GM19328 (cell line): ENCODE measurements at regions not wholly inside any gene's neighbourhood (a gene's known extent, or its start where the extent isn't known, plus 50 kb on each side); places are given as distances from the start of the nearest gene placed in this dataset.

Experiments
- ATAC-seq: cut with Tn5 transposase; IDR thresholded peaks from one replicate; pipeline ENCODE4 v1.9.1; 2021; ENCODE audit warnings: mild to moderate bottlenecking, moderate library complexity; ENCODE audit not compliant: unreplicated experiment

DNA sequence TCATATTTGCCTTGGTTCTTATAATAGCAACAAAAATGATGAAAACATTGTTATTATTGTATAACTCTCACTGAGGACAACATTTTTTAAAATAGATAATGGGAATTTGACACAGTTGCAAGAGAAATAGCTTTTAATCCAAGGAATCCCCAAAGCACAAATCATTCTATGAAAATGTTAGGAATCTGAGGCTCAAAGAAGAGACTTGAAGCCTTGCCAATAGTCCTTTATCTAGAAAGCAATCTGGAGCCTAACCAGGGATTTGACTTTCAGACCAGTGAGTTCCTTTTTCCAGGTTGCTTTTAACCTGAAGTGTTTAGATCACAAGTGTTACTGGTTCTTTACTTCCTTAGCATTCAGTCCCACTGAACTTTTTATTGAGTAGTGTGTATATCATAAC lies 574.5 kb upstream of the ZEB2 start:
- no peak for ATAC-seq

DNA sequence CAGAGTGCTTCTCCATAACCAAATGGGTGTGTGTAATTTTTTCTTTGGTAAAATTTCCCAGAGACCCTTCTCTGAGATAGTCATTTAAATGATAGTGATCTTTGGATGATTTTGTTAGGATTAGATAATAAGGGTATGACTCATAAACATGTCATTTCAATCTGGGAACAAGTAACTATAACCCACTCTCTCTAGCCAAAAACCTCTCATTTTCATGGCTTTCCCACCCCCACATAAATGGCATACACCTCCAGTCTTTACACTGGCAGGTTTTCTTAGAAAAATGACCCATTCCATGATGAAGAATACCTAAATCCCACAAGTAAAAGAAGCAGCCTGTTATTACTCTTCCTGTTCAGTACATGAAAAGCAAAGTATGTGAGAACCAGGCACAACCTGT lies 572.0 kb upstream of the ZEB2 start:
- no peak for ATAC-seq

DNA sequence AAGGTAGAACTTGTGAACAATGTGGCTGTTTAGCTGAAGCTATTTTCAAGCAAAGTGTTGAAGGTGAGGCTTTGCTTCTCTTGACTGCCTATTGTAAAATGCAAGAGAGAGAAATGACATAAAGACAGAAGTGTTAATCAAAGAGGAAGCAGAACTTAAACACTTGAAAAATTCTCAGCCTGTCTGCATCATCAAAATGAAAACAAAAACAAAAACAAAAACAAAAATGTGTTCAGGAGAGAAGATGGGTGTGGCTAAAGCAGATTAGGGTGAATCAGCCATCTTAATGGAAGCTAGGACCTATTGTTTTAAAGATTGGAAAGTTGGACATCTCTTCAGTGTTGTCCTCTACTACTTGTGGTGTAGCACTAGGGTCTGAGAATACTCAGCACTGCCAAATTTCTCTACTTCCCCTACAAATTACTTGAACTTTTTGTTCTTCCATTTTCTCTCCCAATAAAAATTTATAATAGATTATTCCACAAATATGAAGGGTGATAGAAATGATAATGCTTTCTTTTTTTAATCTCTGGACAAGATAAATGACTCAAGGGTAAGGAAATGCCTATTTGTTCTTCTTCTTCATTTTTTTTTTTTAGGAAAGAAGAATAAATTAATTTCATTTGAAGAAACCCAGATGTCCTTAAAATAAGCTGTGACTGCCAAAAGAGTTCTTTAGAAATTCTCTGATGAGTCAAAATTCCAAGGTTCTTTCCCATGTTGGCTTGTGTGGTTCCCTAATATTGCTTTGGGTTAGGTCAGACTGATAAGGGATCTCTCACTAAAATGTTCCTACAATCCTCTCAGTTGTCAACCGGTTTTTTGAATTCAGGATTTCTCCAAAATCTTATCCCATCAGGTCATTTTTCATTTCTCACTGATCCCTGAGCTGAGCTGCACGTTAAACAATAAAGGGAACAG lies 571.2 kb upstream of the ZEB2 start:
- no peak for ATAC-seq

DNA sequence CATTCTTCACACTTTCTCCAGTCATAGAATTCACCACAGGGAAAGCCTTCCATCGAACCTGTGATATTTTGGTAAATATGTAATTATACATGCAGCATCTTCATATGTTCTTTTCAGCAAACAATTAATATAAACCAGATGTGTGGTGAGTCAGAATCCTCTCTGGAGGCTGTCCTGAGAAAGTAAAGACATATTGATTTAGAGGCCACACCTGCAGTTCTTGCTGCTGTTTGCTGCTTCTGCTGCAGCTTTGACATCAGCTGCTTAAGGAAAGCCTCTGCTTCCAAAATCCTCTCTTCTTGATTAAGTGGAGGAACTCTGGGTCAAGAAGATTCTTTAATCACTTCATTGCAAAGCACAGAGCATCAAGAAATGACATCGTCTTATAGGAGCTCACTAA lies 568.8 kb upstream of the ZEB2 start:
- ATAC-seq = no peak

DNA sequence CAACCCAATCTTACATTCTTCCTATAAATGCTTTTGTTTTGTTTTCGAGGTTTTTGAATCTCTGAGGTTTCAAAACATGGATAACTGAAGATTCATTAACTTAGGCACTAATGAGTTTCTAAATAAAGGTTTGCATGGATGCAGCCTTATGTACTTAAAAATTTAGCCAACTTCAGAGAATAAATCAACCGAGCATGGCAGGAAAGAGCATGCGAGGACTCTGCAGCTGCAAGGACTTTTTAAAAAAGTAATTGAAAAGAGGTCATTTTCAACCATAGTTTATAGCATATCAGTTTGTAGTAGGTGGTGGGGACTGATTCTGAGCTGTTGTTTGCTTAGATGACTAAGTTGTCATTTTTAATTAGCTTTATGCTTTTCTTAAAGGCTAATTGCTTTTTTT lies 567.0 kb upstream of the ZEB2 start:
- no peak for ATAC-seq

DNA sequence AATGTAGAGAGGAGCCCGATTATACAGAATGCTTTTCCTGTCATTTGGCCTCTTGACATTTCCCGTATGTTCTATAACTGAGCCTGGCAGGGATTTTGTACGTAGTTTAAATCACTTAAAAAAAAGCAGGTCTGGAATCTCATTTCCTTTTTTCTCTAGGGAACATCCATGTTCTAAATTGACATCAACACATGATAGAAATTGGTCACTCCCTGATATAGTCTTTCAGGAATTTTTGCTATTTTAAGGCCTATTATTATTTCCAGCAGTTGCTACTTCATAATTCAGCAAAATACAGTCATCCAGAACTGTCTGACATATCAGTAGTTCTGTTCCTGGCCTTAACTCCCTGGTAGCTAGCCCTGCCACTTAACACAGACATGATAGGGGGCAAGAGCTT lies 565.7 kb upstream of the ZEB2 start:
- no peak for ATAC-seq

DNA sequence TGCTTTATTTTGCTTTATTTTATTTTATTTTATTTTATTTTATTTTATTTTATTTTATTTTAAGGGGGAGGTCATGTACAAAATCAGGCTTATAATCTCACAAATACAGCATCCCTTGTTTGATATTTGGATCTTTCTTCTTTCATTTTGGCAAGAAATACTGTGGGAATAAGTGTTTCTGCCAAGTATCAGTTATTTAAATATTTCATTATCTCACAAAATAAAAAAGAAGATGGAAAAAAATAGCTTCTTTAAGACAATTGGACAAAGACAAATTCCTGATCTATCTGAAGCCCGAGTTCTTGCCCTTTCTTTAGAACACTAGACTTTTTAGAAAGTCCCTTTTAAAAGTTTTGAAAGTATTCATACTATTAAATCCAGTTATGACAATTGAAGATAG lies 560.5 kb upstream of the ZEB2 start:
- no peak for ATAC-seq

DNA sequence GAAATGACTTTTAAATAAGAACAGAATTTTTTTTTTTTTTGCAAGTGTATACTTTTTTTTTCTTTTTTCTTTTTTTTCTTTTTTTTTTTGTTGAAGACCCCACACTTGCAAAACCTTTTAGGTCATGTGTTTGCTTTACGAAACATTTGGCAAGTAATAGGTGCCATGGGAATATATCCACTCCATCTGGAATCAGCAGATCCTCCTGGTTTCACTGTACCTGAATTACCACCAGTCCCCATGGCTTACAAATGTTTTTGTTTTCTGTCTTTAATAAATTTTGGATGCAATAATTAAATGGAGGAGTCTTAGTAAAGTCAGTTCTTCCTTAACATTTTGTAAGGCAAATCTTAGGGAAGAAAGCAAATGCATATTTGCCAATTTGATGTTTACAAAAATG lies 559.7 kb upstream of the ZEB2 start:
- no peak for ATAC-seq

DNA sequence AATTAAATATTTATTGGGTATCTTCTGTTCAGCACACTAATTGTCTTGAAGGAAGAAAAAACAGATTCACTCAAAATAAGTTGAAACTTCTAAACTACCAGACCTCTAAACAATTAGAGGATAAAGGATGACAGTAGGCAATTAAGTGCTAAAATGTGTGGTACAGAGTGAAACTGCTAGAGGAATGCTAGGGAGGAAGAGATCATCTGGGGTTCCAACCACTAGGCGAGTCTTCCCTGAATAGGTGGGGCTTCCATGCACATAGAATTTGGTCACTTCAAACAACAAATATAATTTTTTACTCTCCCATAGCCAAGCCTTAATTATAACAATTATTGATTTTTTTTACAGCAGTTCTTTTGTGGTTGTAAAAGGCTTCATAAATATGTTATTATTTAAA lies 559.0 kb upstream of the ZEB2 start:
- no peak for ATAC-seq

DNA sequence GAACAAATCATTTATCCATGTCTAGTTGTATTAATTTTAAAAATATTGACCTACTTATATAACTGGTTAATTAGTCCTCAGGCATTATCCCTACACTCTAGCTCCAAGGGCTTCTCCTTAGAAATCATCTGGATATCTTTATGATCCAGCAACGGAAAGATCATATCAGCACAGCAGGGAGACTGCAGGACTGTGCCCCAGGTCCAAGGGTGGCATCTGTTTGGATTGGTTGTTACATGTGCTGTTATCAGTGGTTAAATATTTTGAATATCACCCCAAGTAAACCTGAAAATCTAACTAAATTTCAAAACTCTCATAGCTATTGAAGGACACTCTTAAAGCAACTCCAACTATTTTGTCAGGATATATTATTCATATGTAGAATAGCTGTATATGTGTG lies 556.2 kb upstream of the ZEB2 start:
- no peak for ATAC-seq

DNA sequence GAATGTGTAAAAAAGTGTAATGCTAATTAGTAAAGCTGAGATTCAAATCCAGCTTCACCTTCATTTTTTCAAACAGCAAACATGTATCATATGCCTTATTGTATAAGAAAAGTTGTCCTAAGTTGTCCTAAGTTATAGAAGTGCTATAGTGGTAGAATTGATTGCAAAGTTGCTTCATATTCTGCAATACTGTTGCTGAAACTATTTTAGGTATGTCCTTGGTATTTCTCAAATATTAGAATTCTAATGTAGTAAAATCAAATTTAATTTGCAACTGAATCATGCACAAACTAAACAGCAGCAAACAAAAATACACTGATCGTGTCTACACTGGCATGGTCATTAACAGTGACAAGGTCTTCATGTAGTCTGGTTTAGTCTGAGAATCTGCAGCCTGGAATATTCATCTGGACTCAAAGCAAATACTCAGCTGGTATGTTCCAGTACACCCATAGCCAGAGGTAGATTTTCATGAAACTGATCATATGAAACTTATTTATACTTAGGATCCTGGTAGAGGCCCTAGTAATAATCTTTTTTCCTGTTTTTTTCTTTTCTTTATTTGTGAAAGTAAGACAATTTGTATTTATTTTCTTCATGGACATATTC lies 555.6 kb upstream of the ZEB2 start:
- ATAC-seq = no peak

DNA sequence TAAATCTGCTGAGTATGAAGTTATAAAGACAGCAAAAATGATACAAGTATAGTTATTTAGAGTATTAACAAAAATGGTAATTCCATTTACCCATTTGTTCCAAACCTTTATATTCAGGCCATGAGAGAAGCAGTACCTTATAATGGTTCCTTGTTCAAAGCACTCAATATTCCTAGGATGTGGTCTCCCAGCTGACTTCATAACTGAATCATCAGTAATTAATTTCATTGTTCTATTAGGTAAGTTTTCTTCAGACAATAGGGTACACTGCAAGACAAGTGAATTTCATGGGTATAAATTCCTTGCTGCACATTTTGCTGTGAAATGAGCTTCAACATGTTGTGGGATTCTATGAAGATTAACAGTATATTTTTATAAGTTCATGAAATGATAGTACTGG lies 550.8 kb upstream of the ZEB2 start:
- ATAC-seq = no peak

DNA sequence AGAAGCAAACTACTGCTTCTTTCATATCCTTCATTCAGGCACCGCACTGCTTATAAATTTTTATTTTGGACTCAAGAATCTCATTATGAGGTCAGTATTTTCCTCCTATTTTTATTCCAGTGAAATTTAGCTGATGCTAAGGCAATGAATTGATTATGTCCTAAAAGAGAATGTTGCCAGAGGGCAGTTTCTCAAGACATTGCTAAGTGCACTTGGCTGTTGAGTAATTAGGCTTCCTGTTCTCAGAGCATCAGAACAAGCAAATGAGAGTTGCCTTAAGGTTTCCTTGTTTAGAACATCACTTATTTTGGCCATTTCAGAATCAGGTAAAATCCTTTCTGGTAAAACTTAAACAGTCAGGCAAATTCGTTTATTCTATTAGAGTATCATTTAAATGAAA lies 548.6 kb upstream of the ZEB2 start:
- ATAC-seq = no peak

DNA sequence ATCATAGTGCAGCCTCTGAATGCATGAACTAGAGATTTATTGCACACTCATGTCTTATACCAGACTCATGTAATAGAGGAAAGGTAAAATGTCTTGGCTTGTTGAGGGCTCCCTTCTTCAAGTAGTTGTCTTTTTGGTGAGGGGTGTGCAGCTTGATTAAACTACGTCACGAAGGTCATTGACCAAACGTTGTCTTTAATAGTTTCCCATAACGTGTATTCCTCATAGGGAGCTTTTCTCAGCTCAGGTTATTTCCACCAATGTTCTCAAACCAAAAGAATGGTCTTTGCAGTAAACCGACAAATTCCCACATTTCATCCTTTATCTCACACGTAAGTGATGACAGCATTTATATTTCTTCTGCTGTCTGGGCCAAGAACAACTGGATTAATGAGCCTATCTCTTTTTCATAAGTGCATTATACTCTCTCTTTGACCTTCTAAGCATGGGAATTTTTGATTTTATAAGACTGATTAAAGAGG lies 547.7 kb upstream of the ZEB2 start:
- ATAC-seq = no peak

DNA sequence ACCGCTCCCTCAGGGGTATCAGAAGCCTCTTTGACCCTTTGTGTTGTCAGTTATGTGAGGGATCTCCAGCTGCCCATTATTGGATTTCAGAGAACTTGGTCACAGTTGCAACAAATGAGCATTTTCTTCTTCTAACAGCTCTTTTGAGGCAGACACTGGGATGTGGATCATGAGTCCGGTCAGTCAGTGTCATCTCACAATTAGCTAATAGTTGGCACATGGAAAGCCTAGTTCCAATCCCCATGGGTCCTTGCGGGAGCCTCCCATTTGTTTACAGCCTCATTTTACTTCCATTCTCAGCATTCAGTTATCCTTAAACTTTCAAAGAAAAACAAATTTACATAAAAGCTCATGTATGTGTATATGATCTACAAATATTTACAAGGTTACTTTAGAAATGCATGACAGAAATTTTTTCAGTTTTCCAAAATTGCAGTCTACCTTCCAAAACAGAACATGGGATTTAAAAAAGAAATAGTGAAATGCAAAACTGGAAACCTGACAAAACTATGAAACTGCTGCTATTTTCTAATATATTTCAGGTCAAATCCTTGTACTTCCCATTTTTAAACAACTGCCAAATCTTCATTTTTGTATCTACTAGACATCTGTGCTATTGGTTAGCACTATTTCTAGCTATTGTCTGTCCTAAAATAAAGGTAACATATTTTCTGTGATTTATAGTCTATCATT lies 547.1 kb upstream of the ZEB2 start:
- ATAC-seq = no peak

DNA sequence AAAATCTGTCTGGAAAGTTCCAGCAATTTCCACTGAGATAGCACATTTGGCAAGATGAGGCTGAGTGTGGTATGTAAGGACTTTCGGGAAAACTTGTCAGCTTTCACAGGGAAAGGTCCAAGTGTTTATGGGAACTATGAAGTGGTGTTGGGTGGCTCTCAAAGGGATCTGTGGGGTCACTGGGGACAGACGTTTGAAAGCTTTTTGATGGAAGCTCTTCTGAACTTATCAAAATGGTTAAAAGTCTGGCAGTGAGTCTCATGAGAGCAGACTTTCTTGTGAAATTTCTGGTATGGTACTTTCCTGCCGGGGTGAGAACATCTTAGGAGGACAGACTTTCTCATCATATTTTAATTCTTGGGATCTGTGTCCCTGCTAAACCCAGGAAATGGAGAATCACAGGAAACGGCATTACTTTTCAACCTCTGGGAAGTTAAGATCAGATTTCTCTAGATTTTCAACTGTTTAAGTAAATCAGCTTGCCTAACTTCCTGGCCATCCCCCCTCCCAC lies 546.3 kb upstream of the ZEB2 start:
- no peak for ATAC-seq

DNA sequence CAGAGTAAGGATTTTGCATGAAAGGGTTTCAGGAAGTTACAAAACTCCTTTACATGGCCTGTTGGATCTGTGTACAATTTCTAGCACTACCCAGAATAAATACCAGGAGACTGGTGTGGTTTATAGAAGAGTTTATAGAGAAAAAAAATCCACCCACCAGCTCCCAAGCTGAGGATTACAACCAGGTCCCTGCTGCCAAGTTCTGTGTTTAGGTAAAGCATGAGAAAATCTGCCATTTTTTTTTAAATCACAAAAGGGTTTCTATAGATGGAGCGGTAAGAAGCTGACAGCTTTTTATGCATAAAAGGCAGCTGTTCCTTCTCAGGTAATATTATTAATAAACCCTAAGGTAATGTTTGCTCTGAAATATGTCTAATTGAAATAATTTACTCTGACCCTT lies 545.4 kb upstream of the ZEB2 start:
- ATAC-seq = no peak

DNA sequence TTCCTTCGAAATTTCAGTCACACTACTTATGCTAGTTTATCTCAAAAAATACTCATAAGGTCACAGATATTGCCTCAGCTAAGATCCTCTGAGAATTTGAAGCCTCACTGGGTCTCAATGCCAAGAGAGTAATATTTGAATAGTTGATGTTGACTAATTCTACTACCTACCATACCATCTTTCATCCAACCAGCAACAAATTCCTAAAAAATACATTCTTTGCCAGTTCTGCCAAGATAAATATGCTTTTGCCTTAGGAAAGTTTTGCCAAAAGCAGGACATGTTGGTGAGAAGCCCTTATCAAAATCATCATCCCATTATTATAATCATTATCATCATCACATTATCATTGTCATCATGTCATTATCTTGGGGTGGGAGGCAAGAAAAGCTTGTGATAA lies 544.6 kb upstream of the ZEB2 start:
- no peak for ATAC-seq

DNA sequence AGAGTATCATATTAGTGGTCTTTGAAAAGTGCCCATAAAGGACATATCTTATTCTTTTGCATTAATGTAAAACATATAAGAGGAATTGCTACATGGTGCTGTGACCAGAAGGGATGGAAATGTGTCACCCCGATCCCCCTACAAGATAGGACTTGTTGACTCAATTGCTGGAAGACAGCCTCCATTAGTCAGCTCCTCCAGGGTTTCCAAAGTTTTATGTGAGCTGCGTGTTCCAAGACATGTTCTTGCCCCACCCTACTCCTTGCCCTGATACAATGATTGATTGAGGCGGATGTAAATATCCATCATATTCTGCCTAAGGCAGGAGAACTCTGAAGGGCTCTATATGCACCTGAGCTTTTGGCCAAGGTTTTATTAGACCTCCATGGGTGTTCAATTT lies 541.0 kb upstream of the ZEB2 start:
- no peak for ATAC-seq

DNA sequence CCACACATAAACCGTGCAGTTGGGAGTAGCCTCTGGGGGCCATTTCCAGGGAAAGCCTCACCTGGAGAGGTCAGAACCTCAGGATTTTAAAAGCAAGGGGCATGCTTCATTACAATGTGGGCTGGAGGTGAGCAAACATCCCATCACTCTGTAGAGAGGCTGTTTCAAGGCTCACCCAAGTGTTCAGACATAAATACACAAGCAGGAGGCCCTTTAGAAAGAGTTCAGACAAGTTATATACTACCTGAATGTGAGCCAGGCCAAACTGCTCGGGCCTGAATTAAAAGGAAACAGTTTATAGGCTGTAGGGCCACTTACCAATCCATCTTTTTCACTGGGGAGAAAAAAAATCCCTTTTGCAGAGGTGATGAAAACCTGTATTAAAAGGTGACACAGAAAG lies 540.0 kb upstream of the ZEB2 start:
- no peak for ATAC-seq

DNA sequence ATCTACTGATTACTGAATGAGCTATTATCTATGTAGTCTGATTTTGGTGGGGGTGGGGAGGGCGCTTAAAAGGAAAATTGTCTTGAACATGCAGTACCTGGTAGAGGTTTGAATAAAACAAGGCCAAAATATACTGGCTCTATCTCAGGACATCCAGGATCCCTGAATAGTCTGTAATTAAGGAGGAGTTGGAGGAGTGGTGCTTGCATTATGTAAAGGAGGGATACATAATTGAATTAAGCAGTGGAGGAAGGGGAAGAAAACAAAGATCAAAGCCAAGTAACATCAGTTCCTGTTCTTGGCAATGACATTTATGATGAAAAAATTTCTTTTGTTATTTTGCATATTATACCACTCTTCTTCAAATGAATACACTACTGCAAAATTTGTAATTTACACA lies 539.4 kb upstream of the ZEB2 start:
- ATAC-seq = no peak

DNA sequence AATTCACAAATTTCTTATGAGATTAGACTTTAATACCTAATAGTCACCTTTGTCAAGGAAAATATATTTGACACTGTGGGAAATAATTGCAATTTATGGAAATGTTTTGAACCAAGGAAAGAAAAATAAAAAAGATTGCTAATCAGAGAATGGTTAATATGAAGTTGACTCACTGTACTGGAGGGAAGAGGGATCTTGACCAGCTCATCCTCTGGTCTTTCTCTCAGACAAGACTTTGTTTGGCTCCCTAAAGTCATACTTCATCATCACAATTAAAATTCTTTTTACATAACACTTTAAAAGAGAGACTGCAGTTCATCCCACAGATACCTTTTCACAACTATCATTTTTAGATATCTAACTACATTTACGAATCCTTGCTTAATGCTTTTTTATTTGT lies 538.5 kb upstream of the ZEB2 start:
- ATAC-seq = no peak
